Stomach (tissue), 8 donors: ENCODE measurements at regions not wholly inside any gene's neighbourhood (a gene's known extent, or its start where the extent isn't known, plus 50 kb on each side); places are given as distances from the start of the nearest gene placed in this dataset.

Source experiments
- DNase-seq, 2 donors: peaks; one replicate each; pipeline versions ENCODE4 v3.0.0 to v3.0.0-alpha.2; 2013 to 2019
- H3K27ac ChIP-seq, 5 donors: fragments of 200-600 bp in 4 of 5; sonication (generic) in 4 of 5; one replicate each; pipeline ENCODE4 v1.5.1; 2013 to 2019; ENCODE audit warnings: mild to moderate bottlenecking in 1 of 5, moderate library complexity in 1 of 5
- H3K27me3 ChIP-seq, 3 donors: fragments of 200-600 bp; sonication (generic); one replicate each; pipeline ENCODE4 v1.5.1; 2017 to 2019; ENCODE audit warnings: mixed run types in 1 of 3
- H3K36me3 ChIP-seq, 4 donors: fragments of 200-600 bp; sonication (generic); 1 replicate in 3 of 4; 2 replicates in 1 of 4; pipeline ENCODE4 v1.5.1; 2016 to 2019
- H3K4me1 ChIP-seq, 4 donors: fragments of 200-600 bp; sonication (generic); one replicate each; pipeline ENCODE4 v1.5.1; 2016 to 2019
- H3K4me3 ChIP-seq, 4 donors: fragments of 200-600 bp; sonication (generic) in 3 of 4; one replicate each; pipeline ENCODE4 v1.5.1; 2016 to 2019; ENCODE audit warnings: mild to moderate bottlenecking in 1 of 4
- H3K9me3 ChIP-seq, 4 donors: fragments of 200-600 bp; sonication (generic); one replicate each; pipeline ENCODE4 v1.5.1; 2016 to 2019
- CTCF ChIP-seq, 7 experiments: fragments of 450-650 bp in 4 of 7; fragments of 200-600 bp in 3 of 7; sonication (generic) in 3 of 7; IDR thresholded peaks; one replicate each; pipeline ENCODE4 v1.5.1; 2016 to 2019; ENCODE audit warnings: antibody characterized with exemption in 7 of 7, control low read depth in 2 of 7, mild to moderate bottlenecking in 1 of 7
- EP300 ChIP-seq: sonication (generic); formaldehyde crosslinking; IDR thresholded peaks from one replicate; pipeline ENCODE4 v1.6.1; 2017; ENCODE audit warnings: antibody characterized with exemption
- POLR2A ChIP-seq, 4 donors: fragments of 450-650 bp; IDR thresholded peaks; one replicate each; pipeline ENCODE4 v1.6.1; 2016; ENCODE audit warnings: antibody characterized with exemption in 4 of 4, control low read depth in 2 of 4, mild to moderate bottlenecking in 1 of 4, moderate library complexity in 1 of 4
- POLR2AphosphoS5 ChIP-seq, 3 donors: sonication (generic); formaldehyde crosslinking; IDR thresholded peaks; one replicate each; pipeline ENCODE4 v1.6.1; 2016; ENCODE audit warnings: antibody characterized with exemption in 3 of 3
- WGBS, 5 donors: extraction: QIAGEN DNeasy Blood & Tissue Kit in 3 of 5; methylation state at CpG; one replicate each; pipeline versions ENCODE4 v1.1.5 to v1.1.7; 2013 to 2018; 5-methylcytosine and 5-hydroxymethylcytosine counted together
- intact Hi-C: fragments of 100-400 bp; cut with DNase I; formaldehyde crosslinking; loops from one replicate; pipeline ENCODE4 v1.15.1; 2023; ENCODE audit warnings: low total_unique reads
- donor health status: healthy with polysubstance abuse.
- donor health status: Bipolar disorder and iron deficiency.
- donor health status: healthy.

DNA sequence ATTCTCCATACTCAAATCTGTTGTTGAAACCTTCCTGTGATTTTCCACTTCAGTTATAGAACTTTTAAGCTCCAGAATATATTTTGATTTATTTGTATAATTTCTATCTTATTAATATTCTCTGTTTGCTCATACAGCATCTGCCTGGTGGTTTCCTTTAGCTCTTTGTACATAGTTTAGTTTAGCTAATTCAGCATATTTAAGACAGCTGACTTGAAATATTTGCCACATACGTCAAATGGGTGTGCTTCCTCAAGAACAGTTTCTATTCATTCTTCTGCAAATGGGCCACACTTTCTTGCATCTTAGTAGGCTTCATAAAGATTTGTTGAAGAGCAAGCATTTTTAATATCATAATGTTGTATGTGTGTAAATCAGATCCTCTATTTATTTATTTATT is 101.8 kb downstream of the MAGEC1 start:
- Histone ChIP-seq H3K4me3 (no peak overlapping the region), H3K27ac (no peak overlapping the region), H3K36me3 (no peaks in the 10 kb centered on the region), H3K27me3 (no peaks in the 10 kb centered on the region), H3K4me1 (no peaks in the 10 kb centered on the region), H3K9me3 (peaks cover 0 to 10% (median 0%) of the 10 kb centered on the region in 4 donors)
- no peak for DNase-seq
- 71 to 100% (median 79%) methylated on average over 1 of the region's 1 CpG for WGBS, 5 donors
- TF ChIP-seq CTCF (IDR thresholded peaks at IDR 0.05) (no peak), POLR2A (IDR thresholded peaks at IDR 0.05) (no peak), EP300 (no peak), POLR2AphosphoS5 (IDR thresholded peaks at IDR 0.05) (no peak)
- intact Hi-C loops = no loop called here

DNA sequence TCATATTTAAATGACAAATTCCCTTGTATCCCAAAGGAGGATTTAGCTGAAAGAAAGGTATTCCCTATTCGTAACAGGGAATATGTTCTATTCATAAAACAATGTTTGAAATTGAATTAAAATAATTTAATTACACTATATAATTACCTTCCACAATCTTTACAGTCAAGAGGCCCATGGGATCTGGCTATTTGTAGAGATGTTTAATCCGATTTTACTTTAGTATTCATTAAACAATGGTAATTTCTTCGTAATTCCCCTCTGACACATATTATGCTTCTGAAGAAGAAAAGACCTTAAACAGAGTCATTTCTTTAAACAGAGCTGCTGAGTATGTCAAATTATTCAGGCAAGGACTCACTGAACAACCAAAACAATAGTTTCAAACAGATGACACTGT is 98.8 kb downstream of the MAGEC1 start:
- TF ChIP-seq EP300 (no peak), POLR2AphosphoS5 (IDR thresholded peaks at IDR 0.05) (no peak), POLR2A (IDR thresholded peaks at IDR 0.05) (no peak), CTCF (IDR thresholded peaks at IDR 0.05) (no peak)
- Histone ChIP-seq H3K9me3 (peaks cover 0 to 10% (median 0%) of the 10 kb centered on the region in 4 donors), H3K4me1 (no peaks in the 10 kb centered on the region), H3K27ac (no peak overlapping the region), H3K27me3 (no peaks in the 10 kb centered on the region), H3K36me3 (no peaks in the 10 kb centered on the region), H3K4me3 (no peak overlapping the region)
- intact Hi-C loops = no loop called here
- no peak for DNase-seq
- WGBS, 5 donors = 61 to 86% (median 78%) methylated on average over 3 of the region's 3 CpGs

GRCh38 chrX:142001934-142002333 is 98.2 kb downstream of the MAGEC1 start:
- DNase-seq = no peak
- WGBS, 5 donors = 35 to 63% (median 44%) methylated on average over 1 of the region's 1 CpG
- H3K4me3 ChIP-seq = no peak overlapping the region
- no peaks in the 10 kb centered on the region for H3K4me1 ChIP-seq
- no peak for TF ChIP-seq EP300
- H3K36me3 ChIP-seq = no peaks in the 10 kb centered on the region
- intact Hi-C loops = no loop called here
- H3K27me3 ChIP-seq = no peaks in the 10 kb centered on the region
- peaks cover 0 to 10% (median 0%) of the 10 kb centered on the region in 4 donors for H3K9me3 ChIP-seq
- H3K27ac ChIP-seq = no peak overlapping the region

DNA sequence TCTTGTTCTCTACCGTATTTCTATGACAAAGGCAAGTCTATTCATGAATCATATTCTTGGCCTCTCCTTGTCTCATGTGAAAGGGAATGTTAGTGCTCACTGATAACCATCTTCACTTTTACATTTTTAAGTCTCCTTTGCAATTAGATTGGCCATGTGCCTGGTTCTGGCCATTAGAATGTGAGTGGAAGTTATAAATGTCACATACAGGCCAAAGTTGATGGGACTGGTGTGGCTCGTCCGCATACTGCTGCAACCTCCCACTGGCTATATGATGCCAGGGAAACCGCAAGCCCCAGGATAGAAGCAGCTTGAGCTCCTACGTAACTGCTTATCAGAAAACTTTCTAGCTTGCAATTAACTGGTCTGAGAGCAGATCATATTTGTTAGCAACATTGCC is 86.1 kb downstream of the MAGEC1 start:
- H3K4me1 ChIP-seq = no peaks in the 10 kb centered on the region
- no peak overlapping the region for H3K27ac ChIP-seq
- TF ChIP-seq CTCF (IDR thresholded peaks at IDR 0.05) (no peak), POLR2AphosphoS5 (IDR thresholded peaks at IDR 0.05) (no peak), POLR2A (IDR thresholded peaks at IDR 0.05) (no peak), EP300 (no peak)
- WGBS, 5 donors = 38 to 53% (median 45%) methylated on average over 4 to 5 of the region's 5 CpGs
- intact Hi-C loops = no loop called here
- H3K9me3 ChIP-seq = no peaks in the 10 kb centered on the region
- DNase-seq = peak in 1 of 2 donors; percentile 3
- H3K27me3 ChIP-seq = no peaks in the 10 kb centered on the region
- no peaks in the 10 kb centered on the region for H3K36me3 ChIP-seq
- H3K4me3 ChIP-seq = no peak overlapping the region

DNA sequence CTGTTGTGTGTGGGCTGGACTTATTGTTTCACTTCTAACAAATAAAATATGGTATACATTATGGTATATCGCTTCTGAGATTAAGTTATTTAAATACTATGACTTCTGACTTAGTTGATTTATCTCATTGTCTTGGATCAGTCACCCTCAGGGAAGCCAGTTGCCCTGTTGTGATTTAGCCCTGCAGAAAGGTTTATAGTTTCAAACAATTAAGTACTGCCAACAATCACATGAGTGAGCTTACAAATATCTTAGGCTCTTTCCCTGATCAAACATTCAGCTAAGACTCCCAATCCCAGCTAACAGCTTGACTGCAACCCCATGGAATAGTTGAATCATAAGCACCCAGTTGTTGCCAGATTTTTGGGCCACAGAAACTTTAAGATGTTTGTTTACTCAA is 85.4 kb downstream of the MAGEC1 start:
- H3K4me1 ChIP-seq = no peaks in the 10 kb centered on the region
- 16 to 56% (median 31%) methylated on average over 1 of the region's 1 CpG for WGBS, 5 donors

More for the DNA sequence above, 85.4 kb downstream of the MAGEC1 start:
- Histone ChIP-seq H3K27ac (no peak overlapping the region), H3K4me3 (no peak overlapping the region), H3K27me3 (no peaks in the 10 kb centered on the region), H3K9me3 (no peaks in the 10 kb centered on the region), H3K36me3 (no peaks in the 10 kb centered on the region)
- TF ChIP-seq EP300 (no peak), CTCF (IDR thresholded peaks at IDR 0.05) (no peak)
- no peak for DNase-seq
- intact Hi-C loops = no loop called here
